Gastrocnemius medialis (tissue), 4 donors: ENCODE measurements at regions not wholly inside any gene's neighbourhood (a gene's known extent, or its start where the extent isn't known, plus 50 kb on each side); places are given as distances from the start of the nearest gene placed in this dataset.

ENCODE experiments used
- ATAC-seq, 2 donors: fragments of 150-250 bp; one replicate each; pipeline ENCODE4 v1.9.1; 2016
- DNase-seq, 2 donors: peaks; one replicate each; pipeline ENCODE4 v3.0.0-alpha.2; 2019
- H3K27ac ChIP-seq, 4 donors: fragments of 200-600 bp; sonication (generic); 1 replicate in 1 of 4; 2 replicates in 3 of 4; pipeline ENCODE4 v1.5.1; 2016 to 2018; ENCODE audit warnings: mild to moderate bottlenecking in 2 of 4, moderate library complexity in 1 of 4
- H3K27me3 ChIP-seq, 3 donors: fragments of 200-600 bp; sonication (generic) in 2 of 3; 1 replicate in 1 of 3; 2 replicates in 2 of 3; pipeline versions ENCODE4 v1.5.1 to v1.6.0; 2016 to 2019; ENCODE audit warnings: mild to moderate bottlenecking in 1 of 3, moderate library complexity in 1 of 3
- H3K36me3 ChIP-seq, 2 donors: fragments of 200-600 bp; sonication (generic) in 1 of 2; one replicate each; pipeline ENCODE4 v1.5.1; 2017 to 2018
- H3K4me1 ChIP-seq, 2 donors: fragments of 200-600 bp; sonication (generic) in 1 of 2; one replicate each; pipeline ENCODE4 v1.5.1; 2016 to 2017; ENCODE audit warnings: mild to moderate bottlenecking in 2 of 2
- H3K4me3 ChIP-seq, 4 donors: fragments of 200-600 bp; sonication (generic) in 3 of 4; 1 replicate in 1 of 4; 2 replicates in 3 of 4; pipeline ENCODE4 v1.5.1; 2016 to 2019; ENCODE audit warnings: mild to moderate bottlenecking in 2 of 4
- H3K9me3 ChIP-seq, 3 donors: fragments of 200-600 bp; sonication (generic) in 2 of 3; 1 replicate in 1 of 3; 2 replicates in 2 of 3; pipeline ENCODE4 v1.5.1; 2016 to 2019
- POLR2A ChIP-seq, 2 donors: fragments of 450-650 bp; IDR thresholded peaks; one replicate each; pipeline ENCODE4 v1.6.1; 2017; ENCODE audit warnings: antibody characterized with exemption in 2 of 2, mild to moderate bottlenecking in 2 of 2, moderate library complexity in 2 of 2
- in situ Hi-C, 4 donors: fragments of 200-750 bp; cut with MboI; loops; one replicate each; pipeline versions ENCODE4 v1.15.0 to v1.8.0; 2017; ENCODE audit warnings: low sequenced_read_pairs in 4 of 4
- intact Hi-C: fragments of 100-400 bp; cut with DNase I; formaldehyde crosslinking; loops from one replicate; pipeline ENCODE4 v1.15.1; 2023; ENCODE audit warnings: low total_unique reads
- TF ChIP-seq, protein P1 (sequence below), 5 experiments: fragments of 450-650 bp in 3 of 5; fragments of 200-600 bp in 2 of 5; sonication (generic) in 2 of 5; IDR thresholded peaks in 4 of 5; conservative IDR thresholded peaks in 1 of 5; 1 replicate in 4 of 5; 2 replicates in 1 of 5; pipeline ENCODE4 v1.5.1; 2016 to 2019; ENCODE audit warnings: antibody characterized with exemption in 5 of 5, mild to moderate bottlenecking in 3 of 5, moderate library complexity in 3 of 5

- Histone ChIP-seq H3K9me3 (no peaks in the 10 kb centered on the region), H3K36me3 (no peaks in the 10 kb centered on the region), H3K4me3 (no peak overlapping the region), H3K27me3 (no peaks in the 10 kb centered on the region), H3K4me1 (no peaks in the 10 kb centered on the region), H3K27ac (no peak overlapping the region)
- DNase-seq: no peak
- in situ Hi-C loops (no loop called here), intact Hi-C loops (no loop called here)
- no peak for ATAC-seq
- TF ChIP-seq, protein P1, sequence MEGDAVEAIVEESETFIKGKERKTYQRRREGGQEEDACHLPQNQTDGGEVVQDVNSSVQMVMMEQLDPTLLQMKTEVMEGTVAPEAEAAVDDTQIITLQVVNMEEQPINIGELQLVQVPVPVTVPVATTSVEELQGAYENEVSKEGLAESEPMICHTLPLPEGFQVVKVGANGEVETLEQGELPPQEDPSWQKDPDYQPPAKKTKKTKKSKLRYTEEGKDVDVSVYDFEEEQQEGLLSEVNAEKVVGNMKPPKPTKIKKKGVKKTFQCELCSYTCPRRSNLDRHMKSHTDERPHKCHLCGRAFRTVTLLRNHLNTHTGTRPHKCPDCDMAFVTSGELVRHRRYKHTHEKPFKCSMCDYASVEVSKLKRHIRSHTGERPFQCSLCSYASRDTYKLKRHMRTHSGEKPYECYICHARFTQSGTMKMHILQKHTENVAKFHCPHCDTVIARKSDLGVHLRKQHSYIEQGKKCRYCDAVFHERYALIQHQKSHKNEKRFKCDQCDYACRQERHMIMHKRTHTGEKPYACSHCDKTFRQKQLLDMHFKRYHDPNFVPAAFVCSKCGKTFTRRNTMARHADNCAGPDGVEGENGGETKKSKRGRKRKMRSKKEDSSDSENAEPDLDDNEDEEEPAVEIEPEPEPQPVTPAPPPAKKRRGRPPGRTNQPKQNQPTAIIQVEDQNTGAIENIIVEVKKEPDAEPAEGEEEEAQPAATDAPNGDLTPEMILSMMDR (IDR thresholded peaks at IDR 0.05 in 4 of 5, conservative IDR thresholded peaks at IDR 0.05 in 1 of 5): no peak
- no peak for TF ChIP-seq POLR2A (IDR thresholded peaks at IDR 0.05)
These were observed 982.2 kb upstream of the MAP3K7 start for GRCh38 chr6:91569071-91569470.

- H3K9me3 ChIP-seq: no peaks in the 10 kb centered on the region
- H3K27ac ChIP-seq: no peak overlapping the region
- no peaks in the 10 kb centered on the region for H3K36me3 ChIP-seq
- H3K4me1 ChIP-seq: no peaks in the 10 kb centered on the region
- DNase-seq: no peak
- TF ChIP-seq, protein P1 (IDR thresholded peaks at IDR 0.05 in 4 of 5, conservative IDR thresholded peaks at IDR 0.05 in 1 of 5): no peak
- no peak for TF ChIP-seq POLR2A (IDR thresholded peaks at IDR 0.05)
- H3K4me3 ChIP-seq: no peak overlapping the region
- in situ Hi-C loops: no loop called here
- intact Hi-C loops: no loop called here
- no peak for ATAC-seq
- no peaks in the 10 kb centered on the region for H3K27me3 ChIP-seq
These were observed 979.6 kb upstream of the MAP3K7 start for GRCh38 chr6:91566467-91566866.

DNA sequence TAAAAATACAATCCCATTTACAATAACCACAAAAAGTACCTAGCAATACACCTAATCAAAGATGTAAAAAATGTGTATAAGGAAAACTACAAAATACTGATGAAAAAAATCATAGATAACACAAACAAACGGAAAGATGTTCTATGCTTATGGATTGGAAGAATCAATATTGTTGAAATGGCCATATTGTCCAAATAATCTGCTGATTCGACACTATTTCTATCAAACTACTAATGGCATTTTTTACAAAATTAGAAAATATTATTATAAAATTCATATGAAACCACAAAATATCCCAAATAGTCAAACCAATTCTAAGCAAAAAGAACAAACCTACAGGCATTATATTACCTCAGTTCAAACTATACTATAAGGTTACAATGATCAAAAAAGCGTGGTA lies 978.3 kb upstream of the MAP3K7 start:
- intact Hi-C loops (no loop called here), in situ Hi-C loops (no loop called here)
- Histone ChIP-seq H3K4me3 (no peak overlapping the region), H3K4me1 (no peaks in the 10 kb centered on the region), H3K27me3 (no peaks in the 10 kb centered on the region), H3K27ac (no peak overlapping the region), H3K9me3 (no peaks in the 10 kb centered on the region), H3K36me3 (no peaks in the 10 kb centered on the region)
- no peak for DNase-seq
- no peak for ATAC-seq
- no peak for TF ChIP-seq POLR2A (IDR thresholded peaks at IDR 0.05)
- TF ChIP-seq, protein P1 (IDR thresholded peaks at IDR 0.05 in 4 of 5, conservative IDR thresholded peaks at IDR 0.05 in 1 of 5): no peak

- Histone ChIP-seq H3K36me3 (no peaks in the 10 kb centered on the region), H3K27me3 (no peaks in the 10 kb centered on the region), H3K4me1 (no peaks in the 10 kb centered on the region), H3K27ac (no peak overlapping the region), H3K9me3 (no peaks in the 10 kb centered on the region), H3K4me3 (no peak overlapping the region)
- no peak for DNase-seq
- no peak for ATAC-seq
- in situ Hi-C loops: no loop called here
- intact Hi-C loops: no loop called here
- TF ChIP-seq POLR2A (IDR thresholded peaks at IDR 0.05): no peak
- TF ChIP-seq, protein P1 (IDR thresholded peaks at IDR 0.05 in 4 of 5, conservative IDR thresholded peaks at IDR 0.05 in 1 of 5): no peak
These were observed 976.1 kb upstream of the MAP3K7 start for GRCh38 chr6:91562955-91563354.

- intact Hi-C loops: no loop called here
- no peak for ATAC-seq
- TF ChIP-seq POLR2A (IDR thresholded peaks at IDR 0.05): no peak
- TF ChIP-seq, protein P1 (IDR thresholded peaks at IDR 0.05 in 4 of 5, conservative IDR thresholded peaks at IDR 0.05 in 1 of 5): no peak
These were observed 973.5 kb upstream of the MAP3K7 start for GRCh38 chr6:91560409-91560808.

More at GRCh38 chr6:91560409-91560808, 973.5 kb upstream of the MAP3K7 start:
- Histone ChIP-seq H3K4me3 (no peak overlapping the region), H3K27me3 (no peaks in the 10 kb centered on the region), H3K4me1 (no peaks in the 10 kb centered on the region), H3K9me3 (no peaks in the 10 kb centered on the region), H3K27ac (no peak overlapping the region), H3K36me3 (no peaks in the 10 kb centered on the region)
- no peak for DNase-seq
- in situ Hi-C loops: no loop called here
